ENCODE measurements at regions not wholly inside any gene's neighbourhood (a gene's known extent, or its start where the extent isn't known, plus 50 kb on each side); places are given as distances from the start of the nearest gene placed in this dataset.

DNA sequence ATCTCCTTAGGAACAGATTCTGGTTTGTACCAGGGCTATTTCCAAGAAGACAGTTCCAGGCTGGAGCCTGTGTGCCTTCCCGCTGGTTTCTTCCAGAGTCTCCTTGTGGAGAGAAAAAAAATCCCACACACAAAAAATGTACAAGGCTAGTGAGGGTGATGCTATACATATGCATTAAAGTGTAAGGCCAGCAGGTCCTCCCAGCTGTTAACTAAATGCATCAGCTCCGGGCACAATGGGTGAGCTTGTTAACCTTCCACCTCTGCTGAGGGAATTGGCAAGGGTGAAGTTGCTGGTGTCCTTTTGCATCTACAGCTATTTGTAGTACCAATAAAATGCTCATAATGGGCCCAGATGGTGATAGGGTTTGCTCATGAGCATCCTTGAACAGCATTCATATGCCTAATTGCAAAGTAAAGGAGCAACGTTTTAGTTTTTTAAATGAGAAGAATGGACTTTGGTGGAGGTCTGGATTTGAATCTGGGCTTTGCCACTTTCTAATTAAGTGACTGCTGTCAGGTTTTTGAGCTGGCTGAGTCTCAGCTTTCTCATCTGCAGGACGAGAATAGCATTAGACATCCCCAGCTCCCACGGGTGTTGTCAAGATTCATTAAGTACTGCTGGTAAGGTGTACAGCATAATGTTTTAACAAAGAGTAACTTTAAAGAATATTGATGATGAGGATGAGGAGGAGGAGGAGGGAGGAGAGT is 361.8 kb downstream of the QKI start:
- no peak for DNase-seq (ENCODE audit: low spot score)
- TF ChIP-seq, protein P1, sequence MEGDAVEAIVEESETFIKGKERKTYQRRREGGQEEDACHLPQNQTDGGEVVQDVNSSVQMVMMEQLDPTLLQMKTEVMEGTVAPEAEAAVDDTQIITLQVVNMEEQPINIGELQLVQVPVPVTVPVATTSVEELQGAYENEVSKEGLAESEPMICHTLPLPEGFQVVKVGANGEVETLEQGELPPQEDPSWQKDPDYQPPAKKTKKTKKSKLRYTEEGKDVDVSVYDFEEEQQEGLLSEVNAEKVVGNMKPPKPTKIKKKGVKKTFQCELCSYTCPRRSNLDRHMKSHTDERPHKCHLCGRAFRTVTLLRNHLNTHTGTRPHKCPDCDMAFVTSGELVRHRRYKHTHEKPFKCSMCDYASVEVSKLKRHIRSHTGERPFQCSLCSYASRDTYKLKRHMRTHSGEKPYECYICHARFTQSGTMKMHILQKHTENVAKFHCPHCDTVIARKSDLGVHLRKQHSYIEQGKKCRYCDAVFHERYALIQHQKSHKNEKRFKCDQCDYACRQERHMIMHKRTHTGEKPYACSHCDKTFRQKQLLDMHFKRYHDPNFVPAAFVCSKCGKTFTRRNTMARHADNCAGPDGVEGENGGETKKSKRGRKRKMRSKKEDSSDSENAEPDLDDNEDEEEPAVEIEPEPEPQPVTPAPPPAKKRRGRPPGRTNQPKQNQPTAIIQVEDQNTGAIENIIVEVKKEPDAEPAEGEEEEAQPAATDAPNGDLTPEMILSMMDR (IDR thresholded peaks at IDR 0.05; ENCODE audit: extremely low read depth, missing control alignments): no peak

DNA sequence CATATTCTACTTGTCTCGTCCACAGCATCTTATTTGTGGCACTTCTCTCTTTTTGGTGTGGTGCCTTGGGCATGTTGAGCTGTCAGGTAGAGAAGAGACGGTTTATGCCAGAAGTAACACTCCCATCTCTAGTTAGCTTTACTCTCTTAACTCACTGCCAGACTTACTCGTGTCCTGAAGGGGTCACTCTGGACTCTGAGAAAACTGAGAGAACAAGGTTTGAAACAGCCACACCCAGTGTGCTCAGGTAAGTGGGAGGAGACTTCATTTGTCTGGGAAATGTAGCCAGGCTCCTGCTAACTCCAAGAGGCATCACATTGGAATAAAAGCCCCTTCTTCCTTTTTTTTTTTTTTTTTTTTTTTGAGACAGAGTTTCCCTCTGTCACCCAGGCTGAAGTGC is 360.8 kb downstream of the QKI start:
- DNase-seq (ENCODE audit: low spot score): no peak
- TF ChIP-seq, protein P1 (IDR thresholded peaks at IDR 0.05; ENCODE audit: extremely low read depth, missing control alignments): no peak

DNA sequence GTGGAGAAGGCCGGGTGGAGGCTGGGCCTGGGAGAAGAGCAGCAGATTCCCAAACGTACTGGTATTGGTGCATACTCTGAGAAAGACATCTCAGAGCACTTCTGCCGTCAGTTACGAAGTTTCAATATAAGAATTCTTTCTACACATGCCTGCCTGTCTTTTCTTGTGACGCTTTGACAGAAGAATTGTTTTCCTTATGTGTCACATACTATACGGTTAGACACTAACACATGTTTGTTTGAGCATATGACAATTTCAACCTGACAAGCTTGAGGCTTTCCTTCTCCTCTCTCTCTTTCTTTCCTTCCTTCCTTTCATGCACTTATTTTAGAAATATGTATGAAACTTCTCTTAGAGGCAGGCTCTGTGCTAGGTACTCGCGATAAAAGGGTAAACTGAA is 360.0 kb downstream of the QKI start:
- TF ChIP-seq, protein P1 (IDR thresholded peaks at IDR 0.05; ENCODE audit: extremely low read depth, missing control alignments): no peak

DNA sequence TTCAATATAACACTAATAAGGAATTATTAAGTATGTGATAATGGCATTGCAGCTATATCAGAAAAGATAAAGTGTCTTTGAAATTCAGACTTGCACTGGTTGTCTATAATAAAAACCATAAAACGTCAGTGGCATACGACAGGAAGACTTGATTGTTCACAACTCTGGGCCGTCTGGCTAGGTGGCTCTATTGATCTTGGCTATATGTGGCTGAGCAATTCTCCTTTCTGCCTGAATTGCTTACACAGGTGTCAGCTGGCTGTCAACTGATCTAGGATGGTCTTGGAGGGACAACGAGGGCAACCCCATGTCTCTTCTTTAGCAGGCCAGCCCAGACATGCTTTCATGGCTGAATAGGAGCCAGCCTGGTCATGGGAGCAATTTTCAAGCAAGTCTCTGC is 359.1 kb downstream of the QKI start:
- TF ChIP-seq, protein P1 (IDR thresholded peaks at IDR 0.05; ENCODE audit: extremely low read depth, missing control alignments): no peak

More for the DNA sequence above, 360.0 kb downstream of the QKI start:
- DNase-seq (ENCODE audit: low spot score): no peak

DNA sequence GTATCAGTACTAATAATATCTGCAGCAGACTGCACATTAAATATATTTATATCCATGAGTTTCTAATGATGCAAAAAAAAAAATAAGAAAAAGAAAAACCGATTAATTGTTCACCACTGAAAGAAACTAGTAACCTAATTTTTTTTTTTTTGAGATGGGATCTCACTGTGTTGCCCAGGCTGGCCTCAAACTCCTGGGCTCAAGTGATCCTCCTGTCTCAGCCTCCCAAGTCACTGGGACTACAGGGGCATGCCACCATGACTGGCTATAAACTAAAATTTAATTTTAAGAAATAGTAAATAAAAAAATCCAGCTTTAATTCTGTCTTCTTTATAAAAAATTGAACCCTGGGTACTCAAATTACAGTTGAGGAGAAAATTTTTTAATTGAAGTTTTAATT is 358.2 kb downstream of the QKI start:
- TF ChIP-seq, protein P1 (IDR thresholded peaks at IDR 0.05; ENCODE audit: extremely low read depth, missing control alignments): no peak
- no peak for DNase-seq (ENCODE audit: low spot score)

More for the DNA sequence above, 359.1 kb downstream of the QKI start:
- no peak for DNase-seq (ENCODE audit: low spot score)

DNA sequence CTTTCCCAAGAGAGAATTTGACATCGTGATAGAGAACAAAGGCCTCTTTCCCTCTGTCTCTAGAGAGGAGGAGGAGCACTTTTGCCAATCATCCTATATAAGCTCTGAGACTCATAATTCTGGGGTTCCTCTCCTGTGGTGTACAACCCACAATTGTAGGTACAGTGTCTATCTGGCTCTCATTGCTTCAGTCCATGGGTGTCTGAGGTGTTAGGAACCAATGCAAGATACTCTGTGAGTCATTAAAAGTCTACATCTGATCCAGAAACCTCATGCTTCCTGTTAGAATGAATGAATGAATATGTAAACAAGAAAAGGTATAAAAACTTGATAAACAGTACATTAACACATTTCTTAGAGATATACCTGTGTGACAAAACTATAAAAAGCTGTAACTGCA is 356.7 kb downstream of the QKI start:
- no peak for DNase-seq (ENCODE audit: low spot score)
- TF ChIP-seq, protein P1 (IDR thresholded peaks at IDR 0.05; ENCODE audit: extremely low read depth, missing control alignments): no peak

DNA sequence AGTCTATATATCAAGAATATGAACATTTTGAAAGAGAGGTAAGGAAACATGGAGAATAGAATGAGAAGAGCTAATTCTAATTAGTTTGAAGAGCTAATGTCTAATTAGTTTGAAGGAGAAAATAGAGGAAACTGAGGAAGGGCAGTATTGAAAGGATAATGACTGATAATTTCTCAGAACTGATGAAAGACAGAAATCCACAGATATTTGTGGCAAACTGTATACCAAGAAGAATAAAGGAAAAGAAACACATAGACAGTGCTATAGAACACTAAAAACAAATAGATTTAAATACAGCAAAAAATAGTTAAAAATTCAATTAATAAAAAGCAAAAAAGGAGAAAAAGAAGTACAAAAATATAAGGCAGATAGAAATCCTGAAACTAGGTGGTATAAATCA is 354.4 kb downstream of the QKI start:
- DNase-seq (ENCODE audit: low spot score): no peak
- TF ChIP-seq, protein P1 (IDR thresholded peaks at IDR 0.05; ENCODE audit: extremely low read depth, missing control alignments): no peak

Measured in GM20000 (cell line).